Bronchial epithelial cell (primary cell): ENCODE measurements at regions not wholly inside any gene's neighbourhood (a gene's known extent, or its start where the extent isn't known, plus 50 kb on each side); places are given as distances from the start of the nearest gene placed in this dataset.

Source experiments
- DNase-seq: peaks from one replicate; pipeline ENCODE4 v3.0.0-alpha.2; 2010; ENCODE audit warnings: low read depth
- FAIRE-seq: peaks from 2 replicates; lab custom pipeline; 2011; peaks lifted over from hg19 to GRCh38; lab: Jason Lieb, UNC
- H3K27me3 ChIP-seq: 2 replicates; pipeline ENCODE4 v1.5.1; 2011; ENCODE audit warnings: low read length; ENCODE audit not compliant: control insufficient read depth, insufficient read depth
- H3K36me3 ChIP-seq: 2 replicates; pipeline ENCODE4 v1.5.1; 2011; ENCODE audit warnings: low read length; ENCODE audit not compliant: control insufficient read depth, insufficient read depth
- H3K4me3 ChIP-seq: 2 replicates; pipeline ENCODE4 v1.5.1; 2011; ENCODE audit warnings: mild to moderate bottlenecking, low read depth, low read length, control low read depth
- TF ChIP-seq, protein P1 (sequence below): IDR thresholded peaks from 2 replicates; pipeline ENCODE4 v1.5.1; 2011; ENCODE audit warnings: mild to moderate bottlenecking, moderate library complexity, low read length, control low read depth, inconsistent platforms; ENCODE audit not compliant: insufficient read depth, severe bottlenecking

DNA sequence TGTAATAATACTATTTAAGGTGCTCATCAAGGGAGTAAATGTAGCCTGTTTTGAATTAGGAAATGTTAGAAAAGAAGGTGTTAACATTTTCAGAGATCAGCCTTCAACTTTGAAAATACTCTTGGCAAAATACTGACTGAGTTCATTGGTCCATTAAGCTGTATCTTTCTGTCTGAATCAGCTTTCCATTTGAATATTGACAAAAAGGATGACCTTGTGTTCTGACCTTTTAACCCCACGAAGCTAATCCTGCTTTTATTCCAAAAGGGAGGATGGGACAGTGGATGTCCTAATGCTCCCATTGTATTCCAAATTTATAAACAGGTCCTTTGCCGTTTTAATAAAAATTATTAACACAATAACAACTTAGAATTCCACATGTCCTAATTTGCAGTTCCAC, 259.7 kb upstream of the NRIP1 start:
- DNase-seq (no peak), FAIRE-seq (no peak)
- Histone ChIP-seq H3K27me3 (no peaks in the 10 kb centered on the region), H3K36me3 (no peaks in the 10 kb centered on the region), H3K4me3 (no peak overlapping the region)
- TF ChIP-seq, protein P1, sequence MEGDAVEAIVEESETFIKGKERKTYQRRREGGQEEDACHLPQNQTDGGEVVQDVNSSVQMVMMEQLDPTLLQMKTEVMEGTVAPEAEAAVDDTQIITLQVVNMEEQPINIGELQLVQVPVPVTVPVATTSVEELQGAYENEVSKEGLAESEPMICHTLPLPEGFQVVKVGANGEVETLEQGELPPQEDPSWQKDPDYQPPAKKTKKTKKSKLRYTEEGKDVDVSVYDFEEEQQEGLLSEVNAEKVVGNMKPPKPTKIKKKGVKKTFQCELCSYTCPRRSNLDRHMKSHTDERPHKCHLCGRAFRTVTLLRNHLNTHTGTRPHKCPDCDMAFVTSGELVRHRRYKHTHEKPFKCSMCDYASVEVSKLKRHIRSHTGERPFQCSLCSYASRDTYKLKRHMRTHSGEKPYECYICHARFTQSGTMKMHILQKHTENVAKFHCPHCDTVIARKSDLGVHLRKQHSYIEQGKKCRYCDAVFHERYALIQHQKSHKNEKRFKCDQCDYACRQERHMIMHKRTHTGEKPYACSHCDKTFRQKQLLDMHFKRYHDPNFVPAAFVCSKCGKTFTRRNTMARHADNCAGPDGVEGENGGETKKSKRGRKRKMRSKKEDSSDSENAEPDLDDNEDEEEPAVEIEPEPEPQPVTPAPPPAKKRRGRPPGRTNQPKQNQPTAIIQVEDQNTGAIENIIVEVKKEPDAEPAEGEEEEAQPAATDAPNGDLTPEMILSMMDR, result no peak

DNA sequence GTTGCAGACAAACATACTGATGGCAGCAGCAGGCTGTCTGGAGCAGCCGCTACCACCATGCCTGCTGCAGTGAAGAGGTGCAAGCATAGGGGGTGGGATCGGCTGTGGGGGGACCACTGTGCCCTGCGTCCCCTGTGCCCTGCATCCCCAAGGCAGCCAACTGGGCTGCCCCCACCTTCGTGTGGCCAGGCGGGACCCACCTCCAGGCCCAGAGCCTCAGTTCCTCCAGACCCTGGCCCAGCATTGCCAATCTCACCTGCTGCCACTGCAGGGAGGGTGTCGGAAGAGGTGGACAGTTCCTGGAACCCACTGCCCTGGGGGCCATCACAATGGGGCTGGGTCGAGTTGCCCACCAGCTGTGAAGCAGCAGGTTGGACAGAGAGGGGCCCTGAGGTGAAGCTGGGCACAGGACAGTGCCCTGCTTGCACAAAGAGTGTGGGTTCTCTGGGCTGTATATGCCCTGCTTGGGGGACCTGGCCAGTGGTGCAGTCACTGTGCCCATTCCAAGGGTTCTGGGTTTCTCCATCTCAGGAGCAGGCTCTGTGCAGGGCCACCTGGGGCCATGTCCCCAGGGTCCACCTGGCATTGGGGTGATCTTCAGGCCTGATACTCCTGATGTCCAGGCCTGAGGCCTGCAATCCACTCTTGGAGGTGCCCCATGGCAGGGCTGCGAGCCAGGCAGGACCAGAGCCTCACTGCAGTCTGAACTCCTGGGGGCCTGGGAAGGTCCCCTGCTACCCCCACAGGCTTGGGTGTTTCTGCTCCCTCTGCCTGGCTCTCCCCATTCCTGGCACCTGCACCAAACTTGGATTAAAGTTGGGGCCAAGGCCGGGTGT, 261.4 kb upstream of the NRIP1 start:
- Histone ChIP-seq H3K36me3 (no peaks in the 10 kb centered on the region), H3K27me3 (no peaks in the 10 kb centered on the region), H3K4me3 (no peak overlapping the region)
- TF ChIP-seq, protein P1, result no peak
- FAIRE-seq (no peak), DNase-seq (no peak)

DNA sequence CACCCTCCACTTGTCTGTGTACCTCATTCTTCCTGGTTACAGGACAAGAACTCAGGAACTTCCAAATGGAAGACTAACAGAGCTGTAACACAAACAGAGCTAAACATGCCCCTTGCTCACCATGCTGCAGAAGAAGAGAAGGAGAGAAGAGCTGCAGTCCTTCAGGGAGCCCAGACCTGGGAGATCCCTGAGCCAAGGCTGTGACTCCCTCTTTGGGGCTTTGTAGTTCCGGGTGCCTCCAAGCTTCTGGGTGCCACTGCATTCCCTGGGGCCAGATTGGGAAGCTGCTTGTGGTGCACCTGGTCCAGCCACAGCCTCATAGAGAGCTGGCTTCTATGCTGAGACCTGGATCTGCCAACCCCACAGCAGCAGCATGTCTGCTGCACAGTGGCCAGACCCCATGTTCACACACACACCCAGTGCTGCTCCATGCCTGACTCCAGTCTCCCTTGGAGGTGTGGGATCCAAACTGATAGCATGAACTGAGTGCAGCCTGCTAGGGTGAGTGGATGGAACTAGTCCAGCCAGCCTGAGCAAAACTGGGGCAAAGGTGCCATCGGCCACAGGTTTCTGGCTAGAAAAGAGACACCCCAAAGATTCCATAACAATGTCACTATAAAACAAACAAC, 263.0 kb upstream of the NRIP1 start:
- Histone ChIP-seq H3K27me3 (no peaks in the 10 kb centered on the region), H3K36me3 (no peaks in the 10 kb centered on the region), H3K4me3 (no peak overlapping the region)
- peak; percentile 47 for FAIRE-seq
- TF ChIP-seq, protein P1, result no peak
- no peak for DNase-seq

DNA sequence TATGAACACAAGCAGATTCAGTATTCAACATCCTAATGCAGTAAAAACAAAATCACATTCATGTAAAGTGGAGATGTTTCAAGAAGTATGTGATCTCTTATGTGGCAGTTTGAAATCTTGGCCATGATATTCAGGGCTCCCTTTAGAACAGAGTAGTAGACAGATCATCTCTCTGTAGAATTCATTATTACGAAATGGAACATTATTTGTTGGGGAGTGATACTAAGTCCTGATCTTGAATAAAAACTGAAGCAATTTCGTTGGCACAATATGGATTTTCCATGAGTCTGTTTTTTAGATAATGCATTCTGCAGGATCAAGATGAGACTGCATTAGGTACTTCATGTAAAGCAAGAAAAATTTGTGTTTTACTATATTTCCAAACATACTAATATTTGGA, 264.4 kb upstream of the NRIP1 start:
- DNase-seq (no peak), FAIRE-seq (no peak)
- Histone ChIP-seq H3K36me3 (no peaks in the 10 kb centered on the region), H3K27me3 (no peaks in the 10 kb centered on the region), H3K4me3 (no peak overlapping the region)
- TF ChIP-seq, protein P1, result no peak

DNA sequence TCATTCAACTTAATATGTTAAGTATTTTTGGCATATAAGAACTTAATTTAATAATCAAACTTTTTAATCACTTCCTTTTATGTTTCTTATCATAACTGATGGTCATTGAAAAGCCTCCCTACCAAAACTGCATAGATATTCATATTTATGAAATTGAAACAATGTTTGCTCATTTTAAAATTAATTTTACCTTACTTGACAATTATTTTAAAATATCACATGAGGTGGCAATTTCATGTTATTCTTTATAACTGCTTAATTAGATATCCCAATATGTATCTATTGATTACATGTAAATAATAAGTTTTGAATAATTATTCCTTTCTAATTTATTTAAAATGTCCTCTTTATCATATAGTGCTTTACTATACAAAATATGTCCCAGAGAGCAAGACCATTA, 266.1 kb upstream of the NRIP1 start:
- TF ChIP-seq, protein P1, result no peak
- H3K27me3 ChIP-seq, result no peaks in the 10 kb centered on the region
- H3K36me3 ChIP-seq, result no peaks in the 10 kb centered on the region
- no peak for FAIRE-seq
- DNase-seq, result no peak
- H3K4me3 ChIP-seq, result no peak overlapping the region
